ENCODE measurements at regions not wholly inside any gene's neighbourhood (a gene's known extent, or its start where the extent isn't known, plus 50 kb on each side); places are given as distances from the start of the nearest gene placed in this dataset.

DNA sequence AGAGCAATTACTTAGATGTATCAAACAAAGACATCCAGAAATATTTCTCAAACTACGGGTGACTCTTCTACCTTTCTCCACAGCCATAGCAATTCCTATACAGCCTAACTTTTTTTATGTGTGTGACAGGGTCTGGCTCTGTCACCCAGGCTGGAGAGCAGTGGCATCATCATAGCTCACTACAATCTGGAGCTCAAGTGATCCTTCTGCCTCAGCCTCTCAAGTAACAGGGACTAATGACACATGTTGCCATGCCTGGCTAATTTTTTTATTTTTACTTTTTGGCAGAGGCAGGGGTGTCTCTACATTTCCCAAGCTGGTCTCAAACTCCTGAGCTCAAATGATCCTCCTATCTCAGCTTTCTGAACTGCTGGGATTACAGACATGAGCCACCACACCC, 328.9 kb upstream of the NT5C1B start:
- TF ChIP-seq, protein P1, sequence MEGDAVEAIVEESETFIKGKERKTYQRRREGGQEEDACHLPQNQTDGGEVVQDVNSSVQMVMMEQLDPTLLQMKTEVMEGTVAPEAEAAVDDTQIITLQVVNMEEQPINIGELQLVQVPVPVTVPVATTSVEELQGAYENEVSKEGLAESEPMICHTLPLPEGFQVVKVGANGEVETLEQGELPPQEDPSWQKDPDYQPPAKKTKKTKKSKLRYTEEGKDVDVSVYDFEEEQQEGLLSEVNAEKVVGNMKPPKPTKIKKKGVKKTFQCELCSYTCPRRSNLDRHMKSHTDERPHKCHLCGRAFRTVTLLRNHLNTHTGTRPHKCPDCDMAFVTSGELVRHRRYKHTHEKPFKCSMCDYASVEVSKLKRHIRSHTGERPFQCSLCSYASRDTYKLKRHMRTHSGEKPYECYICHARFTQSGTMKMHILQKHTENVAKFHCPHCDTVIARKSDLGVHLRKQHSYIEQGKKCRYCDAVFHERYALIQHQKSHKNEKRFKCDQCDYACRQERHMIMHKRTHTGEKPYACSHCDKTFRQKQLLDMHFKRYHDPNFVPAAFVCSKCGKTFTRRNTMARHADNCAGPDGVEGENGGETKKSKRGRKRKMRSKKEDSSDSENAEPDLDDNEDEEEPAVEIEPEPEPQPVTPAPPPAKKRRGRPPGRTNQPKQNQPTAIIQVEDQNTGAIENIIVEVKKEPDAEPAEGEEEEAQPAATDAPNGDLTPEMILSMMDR (IDR thresholded peaks at IDR 0.05; ENCODE audit: low read length, missing control alignments) = no peak
- no peak overlapping the region for H3K4me3 ChIP-seq (replicated peaks; ENCODE audit: low read depth, low read length)
- DNase-seq (ENCODE audit: low read depth) = no peak

DNA sequence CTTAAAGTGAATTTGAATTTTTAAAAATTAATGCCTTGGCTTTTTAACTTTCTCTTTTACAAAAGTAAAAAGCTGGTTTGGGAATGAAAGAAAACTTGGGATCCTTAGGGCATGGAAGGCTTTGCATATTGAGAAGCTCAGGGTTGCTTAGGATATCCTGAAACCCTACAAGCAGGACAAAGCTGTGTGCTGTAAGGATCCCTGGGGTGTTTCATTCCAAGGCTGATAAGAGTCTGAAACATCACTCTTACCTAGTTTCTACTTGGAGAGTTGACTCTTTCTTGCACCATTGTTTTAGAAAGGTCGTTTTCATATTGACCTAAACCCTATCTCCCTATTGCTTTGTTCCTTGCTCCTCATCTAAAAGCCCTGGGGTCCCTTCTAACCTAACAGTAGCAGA, 325.9 kb upstream of the NT5C1B start:
- TF ChIP-seq, protein P1 (IDR thresholded peaks at IDR 0.05; ENCODE audit: low read length, missing control alignments) = no peak
- DNase-seq (ENCODE audit: low read depth) = no peak
- no peak overlapping the region for H3K4me3 ChIP-seq (replicated peaks; ENCODE audit: low read depth, low read length)

DNA sequence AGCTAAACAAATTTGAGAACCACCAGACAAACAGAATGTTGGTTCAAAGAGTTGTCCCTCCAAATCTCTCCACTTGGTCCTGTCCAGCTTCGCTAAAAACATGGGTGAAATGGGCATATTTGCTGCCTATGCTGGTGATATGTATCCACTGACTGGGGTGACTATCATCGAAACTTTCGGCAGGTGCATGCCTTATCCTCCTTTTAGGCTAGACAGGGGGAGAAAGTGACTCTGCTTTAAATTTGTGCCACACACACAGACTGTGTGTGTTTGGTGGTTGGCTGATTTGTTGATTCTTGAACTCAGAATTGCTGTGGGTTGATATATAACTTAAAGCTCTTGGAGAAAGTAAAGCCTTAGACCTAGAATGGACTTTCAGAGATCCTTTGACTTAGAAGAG, 324.1 kb upstream of the NT5C1B start:
- DNase-seq (ENCODE audit: low read depth) = no peak
- TF ChIP-seq, protein P1 (IDR thresholded peaks at IDR 0.05; ENCODE audit: low read length, missing control alignments) = no peak
- no peak overlapping the region for H3K4me3 ChIP-seq (replicated peaks; ENCODE audit: low read depth, low read length)

DNA sequence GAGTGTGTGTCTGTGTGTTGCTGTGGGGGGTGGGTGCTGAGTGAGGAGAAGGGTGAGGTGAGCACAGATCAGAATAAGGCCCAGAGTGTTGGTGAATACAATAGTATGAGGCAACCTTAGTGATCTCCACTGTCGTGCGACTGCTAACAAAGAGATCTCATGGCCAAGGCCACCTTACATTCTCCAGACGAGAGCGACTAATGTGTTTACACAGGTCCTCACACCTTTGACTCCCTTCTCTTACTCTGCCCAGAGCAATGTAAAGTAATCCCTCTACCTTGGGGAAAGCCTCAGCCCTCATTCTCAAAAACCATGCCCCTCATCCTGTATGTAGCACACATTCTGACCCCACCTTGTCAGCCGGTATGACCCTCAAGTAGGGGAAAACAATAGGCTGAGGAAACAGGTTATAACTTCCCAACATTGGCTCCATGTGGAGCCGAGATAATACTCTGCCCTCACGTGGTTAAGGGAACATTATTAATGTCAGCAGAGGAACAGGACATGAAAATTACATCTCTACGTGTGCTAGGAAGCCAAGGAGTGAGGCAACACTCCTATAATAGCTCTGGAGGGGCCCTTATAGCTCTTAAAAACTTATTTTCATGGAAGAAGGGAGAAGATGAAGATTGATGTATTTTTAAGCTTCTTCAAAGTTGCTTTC, 323.0 kb upstream of the NT5C1B start:
- no peak for DNase-seq (ENCODE audit: low read depth)
- H3K4me3 ChIP-seq (replicated peaks; ENCODE audit: low read depth, low read length) = no peak overlapping the region
- TF ChIP-seq, protein P1 (IDR thresholded peaks at IDR 0.05; ENCODE audit: low read length, missing control alignments) = no peak

DNA sequence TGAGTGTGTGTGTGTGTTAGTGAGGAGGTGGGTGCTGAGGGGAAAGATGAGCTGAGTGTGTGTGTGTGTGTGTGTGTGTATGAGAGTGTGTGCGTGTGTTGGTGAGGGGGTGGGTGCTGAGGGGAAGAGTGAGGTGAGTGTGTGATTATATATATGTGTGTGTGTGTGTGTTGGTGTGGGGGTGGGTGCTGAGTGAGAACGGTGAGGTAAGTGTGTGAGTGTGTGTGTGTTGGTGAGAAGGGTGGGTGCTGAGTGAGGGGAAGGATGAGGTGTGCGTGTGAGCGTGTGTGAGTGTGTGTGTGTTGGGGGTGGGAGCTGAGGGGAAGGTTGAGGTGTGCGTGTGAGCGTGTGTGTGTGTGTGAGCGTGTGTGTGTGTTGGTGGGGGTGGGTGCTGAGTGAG, 322.0 kb upstream of the NT5C1B start:
- no peak for DNase-seq (ENCODE audit: low read depth)
- H3K4me3 ChIP-seq (replicated peaks; ENCODE audit: low read depth, low read length) = no peak overlapping the region
- TF ChIP-seq, protein P1 (IDR thresholded peaks at IDR 0.05; ENCODE audit: low read length, missing control alignments) = no peak

DNA sequence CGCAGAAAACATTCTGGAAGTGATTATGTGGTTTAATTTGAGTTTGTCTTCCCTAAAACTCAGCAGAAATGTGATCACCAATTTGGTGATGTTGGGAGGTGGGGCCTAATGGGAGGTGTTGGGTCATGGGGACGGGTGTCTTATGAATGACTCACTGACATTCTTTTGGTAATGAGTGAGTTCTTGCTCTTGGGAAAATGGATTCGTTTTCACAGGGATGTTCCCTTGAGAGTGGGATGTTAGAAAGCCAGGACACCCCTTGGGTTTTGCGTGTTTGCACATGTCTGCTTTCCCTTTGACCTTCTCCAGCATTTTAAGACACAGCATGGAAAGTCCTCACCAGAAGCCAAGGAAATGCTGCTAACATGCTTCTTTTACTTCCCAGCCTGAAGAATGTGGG, 321.5 kb upstream of the NT5C1B start:
- H3K4me3 ChIP-seq (replicated peaks; ENCODE audit: low read depth, low read length) = no peak overlapping the region
- peak; percentile 55 for DNase-seq (ENCODE audit: low read depth)
- TF ChIP-seq, protein P1 (IDR thresholded peaks at IDR 0.05; ENCODE audit: low read length, missing control alignments) = no peak

DNA sequence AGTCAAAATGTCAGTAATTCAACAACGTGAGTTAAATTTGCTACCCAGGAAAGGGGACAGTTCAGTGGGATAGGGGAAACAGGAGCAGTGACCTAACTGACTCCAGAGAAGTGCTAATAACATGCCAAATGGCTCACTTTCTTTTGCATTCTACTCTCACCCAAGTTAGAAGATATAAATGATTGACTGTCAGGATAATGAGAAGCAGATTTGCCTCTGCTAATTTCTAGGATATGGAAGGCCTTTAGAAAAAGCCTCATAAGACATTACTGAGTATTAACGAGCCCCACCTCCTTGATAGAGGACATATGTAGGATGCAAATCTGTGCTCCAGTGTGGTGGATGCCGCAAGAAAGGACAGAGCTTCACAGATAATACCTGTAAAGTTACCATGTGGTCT, 318.6 kb upstream of the NT5C1B start:
- TF ChIP-seq, protein P1 (IDR thresholded peaks at IDR 0.05; ENCODE audit: low read length, missing control alignments) = no peak
- no peak overlapping the region for H3K4me3 ChIP-seq (replicated peaks; ENCODE audit: low read depth, low read length)
- DNase-seq (ENCODE audit: low read depth) = no peak

Data from fibroblast of pulmonary artery (primary cell).